ENCODE measurements at regions not wholly inside any gene's neighbourhood (a gene's known extent, or its start where the extent isn't known, plus 50 kb on each side); places are given as distances from the start of the nearest gene placed in this dataset.

DNA sequence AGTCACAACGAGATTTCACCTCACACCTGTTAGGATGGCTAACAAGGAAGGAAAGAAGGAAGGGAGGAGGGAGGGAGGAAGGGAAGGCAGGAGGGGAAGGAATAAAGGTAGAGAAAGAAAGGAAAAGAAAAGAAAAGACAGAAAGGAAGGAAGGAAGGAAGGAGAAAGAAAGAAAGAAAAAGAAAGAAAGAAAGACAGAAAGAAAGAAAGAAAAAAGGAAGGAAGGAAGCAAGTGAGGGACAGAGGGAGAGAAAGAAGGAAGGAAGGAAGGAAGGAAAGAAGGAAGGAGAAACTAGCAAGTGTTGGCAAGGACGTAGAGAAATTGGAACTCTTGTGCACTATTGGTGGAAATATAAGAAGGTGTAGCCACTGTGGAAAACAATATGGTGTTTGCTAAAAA, 52.2 kb downstream of the CCDC185 start:
- DNase-seq (ENCODE audit: low read depth) = no peak

DNA sequence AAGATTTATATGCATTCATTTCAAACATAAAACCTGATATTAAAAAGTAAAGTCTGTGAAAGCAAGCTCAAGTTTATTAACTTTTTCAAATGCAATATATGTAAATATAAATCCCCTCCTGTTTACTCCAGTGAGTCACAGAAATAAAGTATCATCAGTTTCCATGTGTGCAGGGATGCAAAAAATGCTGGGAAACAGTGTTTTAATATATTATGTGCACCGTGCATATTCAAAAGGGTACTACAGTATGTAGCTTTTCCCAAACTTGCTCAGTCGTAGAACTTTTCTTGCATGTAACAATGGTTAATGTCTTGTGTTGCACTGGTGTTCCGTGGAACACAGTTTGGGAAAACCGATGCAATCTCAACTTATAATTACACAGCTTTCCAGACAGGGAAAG, 60.7 kb downstream of the CCDC185 start:
- DNase-seq (ENCODE audit: low read depth) = no peak

DNA sequence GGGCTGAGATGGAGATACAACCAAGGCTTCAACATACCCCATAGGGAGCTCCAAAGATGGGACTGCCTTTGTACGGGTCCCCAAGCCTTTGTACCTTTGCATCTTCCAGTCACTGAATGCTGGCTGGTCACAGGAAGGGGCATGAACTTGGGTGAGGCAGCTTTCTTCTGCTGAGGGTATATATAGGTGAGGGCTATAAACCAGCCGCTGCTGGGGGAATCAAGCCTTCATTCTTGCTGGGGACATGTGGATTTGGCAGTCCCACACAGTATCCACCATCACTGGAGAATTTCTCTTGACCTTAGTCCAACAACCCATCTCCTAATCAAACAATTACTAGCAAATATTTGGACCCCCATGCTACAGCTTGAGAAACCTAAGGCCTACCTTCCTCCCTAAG, 61.7 kb downstream of the CCDC185 start:
- no peak for DNase-seq (ENCODE audit: low read depth)

DNA sequence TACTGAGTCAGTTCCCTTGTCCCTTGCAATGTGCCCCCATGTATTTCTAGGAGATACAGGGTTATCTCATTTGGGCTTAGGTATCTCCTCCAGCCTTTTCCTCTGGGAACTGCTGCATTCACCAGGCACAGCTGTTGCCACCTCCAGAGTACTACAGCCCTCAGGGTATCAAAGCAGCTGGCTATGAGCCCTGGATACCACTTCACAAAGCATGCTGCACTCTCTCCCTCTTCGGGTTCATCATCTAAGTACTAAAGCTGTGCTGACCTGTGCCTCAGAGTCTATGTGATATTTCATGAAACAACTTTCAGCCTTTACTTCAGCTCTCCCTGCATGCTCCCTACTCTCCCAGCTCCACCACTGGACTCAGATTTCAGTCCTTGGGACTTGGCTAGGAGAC, 62.3 kb downstream of the CCDC185 start:
- peak; percentile 9 for DNase-seq (ENCODE audit: low read depth)

DNA sequence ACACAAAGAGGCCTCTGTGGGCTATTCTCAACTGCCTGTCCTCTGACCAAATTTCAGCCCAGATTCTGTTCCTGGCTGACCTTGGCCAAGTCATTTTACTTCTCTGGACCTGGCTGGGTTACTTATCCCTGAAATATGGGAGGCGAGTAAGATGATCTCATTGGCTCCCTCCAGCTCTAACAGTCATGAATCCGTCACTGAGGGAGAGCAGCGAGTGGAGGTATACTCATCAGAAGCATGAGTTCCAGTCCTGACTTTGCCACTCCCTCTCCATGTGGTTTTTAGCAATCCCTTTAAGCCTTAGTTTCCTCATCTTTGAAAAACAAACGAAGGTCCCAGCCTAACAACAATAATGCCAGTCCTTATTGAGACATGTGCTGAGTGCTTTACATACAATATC, 63.5 kb downstream of the CCDC185 start:
- no peak for DNase-seq (ENCODE audit: low read depth)

DNA sequence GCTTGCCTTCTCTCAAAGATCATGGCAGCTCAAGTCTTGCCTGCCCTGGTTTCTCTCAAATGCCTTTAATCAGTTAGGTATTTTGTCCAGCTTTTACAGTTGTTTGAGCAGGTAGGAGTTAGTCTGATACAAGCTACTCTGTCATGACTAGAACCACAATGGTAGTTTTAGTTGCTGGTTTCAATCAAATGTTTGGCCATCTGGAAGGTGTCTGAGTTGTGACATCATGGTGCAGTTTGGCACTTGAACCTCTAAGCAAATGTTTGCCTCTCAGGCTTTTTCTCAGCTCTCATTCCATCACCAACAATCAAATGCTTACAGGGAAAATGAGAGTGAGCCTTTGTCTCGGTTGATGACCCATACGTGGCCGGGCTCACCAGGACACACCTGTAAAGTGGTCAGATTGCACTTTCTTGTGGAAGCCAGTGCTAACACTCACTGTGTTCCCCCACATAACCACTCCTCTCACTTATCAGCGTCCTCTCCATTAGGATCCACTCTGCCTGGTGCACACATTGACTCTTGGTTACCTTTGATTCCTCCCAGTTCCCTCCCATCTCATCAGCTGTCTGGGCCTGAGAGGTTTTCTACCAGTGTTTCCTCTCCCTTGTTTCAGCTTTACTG, 67.5 kb downstream of the CCDC185 start:
- DNase-seq (ENCODE audit: low read depth) = no peak

DNA sequence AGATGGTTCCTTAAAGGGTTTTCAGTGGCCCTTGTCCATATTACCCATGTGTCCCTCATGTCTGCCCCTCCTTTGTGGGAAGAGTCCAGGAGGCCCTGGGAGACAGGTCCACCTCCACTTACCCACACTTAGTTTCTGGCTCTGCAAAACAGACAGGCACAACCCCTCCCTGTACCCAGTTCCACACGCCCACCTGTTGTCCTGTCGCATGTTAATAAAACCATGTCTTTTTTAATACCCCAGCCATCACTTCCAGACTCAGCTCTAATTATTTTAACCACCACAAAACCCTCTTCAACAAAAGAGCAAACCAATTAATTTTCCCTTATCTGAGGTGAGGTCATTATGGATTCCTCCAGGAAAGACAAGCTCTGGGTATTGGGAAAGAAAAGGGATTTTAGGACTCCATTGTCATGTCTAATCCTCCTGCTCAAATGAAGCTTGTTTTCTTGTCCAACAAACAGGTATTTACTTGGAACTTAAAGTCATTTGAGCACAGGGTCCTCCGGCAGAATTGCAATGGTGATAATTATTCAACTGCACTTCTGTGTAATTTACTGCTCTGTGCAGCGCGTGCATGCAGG, 68.9 kb downstream of the CCDC185 start:
- no peak for DNase-seq (ENCODE audit: low read depth)

DNA sequence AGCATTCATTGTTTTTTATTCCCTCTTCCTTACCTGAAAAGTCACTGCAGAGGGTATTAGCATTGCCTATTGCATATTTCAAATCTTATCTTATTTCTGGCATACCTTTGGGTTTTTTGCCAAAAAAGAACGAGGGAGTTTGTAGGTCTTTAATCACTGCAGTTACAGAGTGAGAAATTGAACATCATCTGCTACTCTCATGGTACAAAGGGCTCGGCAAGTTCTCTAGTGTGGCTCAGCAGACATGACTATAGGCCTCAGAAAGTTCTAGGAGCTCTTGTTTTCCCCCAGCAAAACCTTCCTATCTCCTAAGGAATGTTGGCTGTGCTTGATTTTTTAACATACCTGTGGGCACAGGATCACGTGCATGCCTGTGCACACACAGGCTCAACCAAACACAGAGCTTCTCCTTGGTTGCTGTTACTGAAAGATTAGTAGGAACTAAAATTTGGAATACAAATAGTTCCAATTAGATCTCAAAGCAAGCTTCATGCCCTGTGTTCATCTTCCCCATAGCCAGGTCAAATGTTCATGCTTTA, 69.7 kb downstream of the CCDC185 start:
- DNase-seq (ENCODE audit: low read depth) = no peak

DNA sequence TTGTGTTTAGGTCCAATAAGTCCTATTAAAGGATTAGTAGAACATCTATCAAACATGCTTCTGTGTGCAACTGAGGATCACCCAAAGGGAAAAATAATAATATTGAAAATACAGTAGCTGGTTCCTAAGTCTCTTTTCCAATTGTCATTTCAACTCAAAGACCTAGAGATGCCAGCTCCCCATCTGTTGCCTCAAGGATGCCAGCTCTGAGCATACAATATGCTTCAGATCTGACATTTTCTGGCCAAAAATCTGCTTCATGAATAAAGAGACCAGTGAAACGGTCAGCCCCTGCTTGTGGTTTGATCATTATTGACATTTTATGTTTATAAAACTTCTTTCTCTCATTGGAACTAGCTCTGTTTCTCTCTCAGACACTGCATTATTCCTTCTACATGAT, 72.9 kb downstream of the CCDC185 start:
- no peak for DNase-seq (ENCODE audit: low read depth)

DNA sequence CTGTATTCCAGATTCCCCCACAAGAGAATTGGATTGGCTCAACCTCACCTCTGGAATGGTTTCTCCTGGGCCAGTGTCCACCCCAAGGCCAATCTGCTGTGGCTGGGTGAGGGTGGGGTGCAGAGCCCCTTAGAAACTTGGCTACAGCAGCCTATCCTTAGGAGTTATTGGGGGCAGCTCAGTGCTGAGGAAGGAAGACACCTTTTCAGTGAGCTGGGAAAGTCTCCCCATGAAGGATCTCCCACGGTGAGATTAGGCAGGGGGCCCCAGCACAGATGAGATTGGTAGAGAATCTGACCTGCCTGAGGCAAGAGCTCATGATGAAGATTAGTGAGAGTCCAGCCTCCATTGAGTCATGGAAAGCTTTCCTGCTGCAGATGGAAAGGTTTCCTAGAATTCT, 78.4 kb downstream of the CCDC185 start:
- no peak for DNase-seq (ENCODE audit: low read depth)

DNA sequence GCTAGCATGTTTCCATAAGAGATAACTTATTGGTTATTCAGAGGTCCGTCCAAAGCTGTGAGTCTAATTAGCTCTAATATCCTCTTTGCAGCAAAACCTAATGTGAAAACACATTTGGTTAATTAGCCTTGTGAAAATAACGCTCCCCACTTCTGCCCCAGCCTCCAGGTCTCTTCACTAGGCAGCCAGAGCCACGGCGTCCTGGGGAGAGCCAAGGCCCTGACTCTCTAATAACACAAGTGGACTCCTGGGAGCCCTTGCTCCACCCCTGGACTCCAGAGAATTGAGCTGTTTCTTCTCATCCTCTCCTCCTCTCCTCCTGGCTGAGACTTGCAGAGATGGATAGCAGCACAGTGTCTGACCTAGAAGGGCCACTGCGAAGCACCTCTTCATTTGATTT, 78.8 kb downstream of the CCDC185 start:
- no peak for DNase-seq (ENCODE audit: low read depth)

DNA sequence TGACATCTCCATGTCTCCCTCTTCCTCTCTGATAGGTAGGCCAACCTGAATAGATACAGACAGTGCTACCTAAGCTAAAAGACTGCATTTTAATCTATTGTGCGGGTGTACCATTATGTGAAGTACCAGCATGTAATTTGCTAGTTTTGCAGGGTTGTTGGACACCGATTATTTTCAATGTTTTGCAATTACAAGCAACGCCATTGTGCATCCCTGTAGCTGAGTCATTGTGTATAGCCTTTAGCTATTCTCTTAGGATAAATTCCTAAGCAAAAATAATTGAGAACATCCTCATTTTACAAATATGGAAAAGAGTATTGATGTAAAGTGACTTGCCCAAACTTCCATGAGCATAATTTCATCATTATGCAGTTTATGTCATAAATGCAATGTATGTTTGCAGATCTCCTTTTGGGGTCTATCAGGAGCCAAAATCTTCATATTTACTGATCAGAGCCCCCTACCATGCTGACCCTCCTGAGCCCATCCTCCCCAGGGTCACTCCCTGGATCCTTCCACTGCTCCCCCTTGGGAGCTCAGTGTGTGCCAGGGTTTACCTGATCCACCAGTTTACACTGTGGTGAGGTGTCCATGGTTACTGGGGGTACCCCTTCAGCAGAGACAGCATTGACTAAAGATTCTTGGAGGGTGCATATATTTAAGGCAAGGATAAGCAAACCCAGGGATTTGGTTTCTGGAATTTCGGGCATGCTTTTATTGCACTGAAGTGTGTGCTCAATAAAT, 80.6 kb downstream of the CCDC185 start:
- peak; percentile 10 for DNase-seq (ENCODE audit: low read depth)

DNA sequence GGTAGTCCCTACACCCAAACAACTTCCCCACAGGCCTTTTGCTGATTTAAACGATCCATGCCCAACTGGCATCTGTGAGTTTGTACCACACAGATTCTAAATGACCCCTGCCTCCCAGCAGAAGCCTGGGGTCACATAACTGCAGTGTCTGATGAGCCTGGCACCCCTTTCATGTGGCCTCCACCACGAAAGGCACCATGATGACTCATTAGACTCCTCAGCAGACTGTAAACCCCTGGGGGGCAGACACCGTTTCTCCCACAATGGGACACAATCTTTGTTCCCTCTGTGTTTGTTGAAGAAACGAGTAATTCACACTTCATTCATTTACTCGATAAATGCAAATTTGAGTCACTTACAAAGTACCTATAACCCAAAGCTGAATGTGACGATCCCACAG, 81.6 kb downstream of the CCDC185 start:
- peak; percentile 53 for DNase-seq (ENCODE audit: low read depth)

DNA sequence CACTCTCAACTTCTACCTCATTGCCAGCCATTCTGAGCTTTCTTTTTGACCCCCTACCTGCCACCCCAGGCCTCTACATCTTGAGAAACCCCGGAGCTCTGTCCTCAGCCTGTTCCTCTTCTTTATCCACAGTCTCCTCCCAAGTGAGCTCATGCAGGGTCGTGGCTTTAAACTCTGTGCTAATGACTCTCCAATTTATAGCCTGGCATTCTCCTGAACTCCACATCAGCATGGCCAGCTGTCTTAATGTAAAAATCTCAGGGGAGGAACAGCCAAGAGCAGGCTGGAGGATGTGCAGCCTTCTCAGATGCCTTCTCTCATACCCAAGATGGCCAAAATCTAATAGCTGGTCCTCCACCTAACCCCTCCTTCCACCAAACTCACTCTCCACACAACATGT, 84.2 kb downstream of the CCDC185 start:
- no peak for DNase-seq (ENCODE audit: low read depth)

DNA sequence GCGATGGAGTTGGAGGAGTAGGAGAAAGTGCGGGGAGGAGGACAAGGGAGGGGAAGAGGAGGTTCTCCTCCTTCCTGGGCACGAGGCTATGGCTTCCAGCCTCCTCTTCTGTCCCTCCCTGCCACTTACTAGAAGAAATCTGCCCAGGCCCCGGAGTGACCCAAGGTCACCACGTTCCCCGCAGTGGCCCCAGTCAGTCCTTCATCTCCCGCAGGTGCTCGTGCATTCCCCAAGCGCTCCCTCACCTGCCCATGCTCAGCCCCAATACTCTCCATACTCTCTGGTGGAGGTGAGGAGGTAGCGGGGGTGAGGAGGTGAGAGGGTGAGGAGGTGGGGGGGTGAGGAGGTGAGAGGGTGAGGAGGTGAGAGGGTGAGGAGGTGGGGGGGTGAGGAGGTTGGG, 85.4 kb downstream of the CCDC185 start:
- no peak for DNase-seq (ENCODE audit: low read depth)

DNA sequence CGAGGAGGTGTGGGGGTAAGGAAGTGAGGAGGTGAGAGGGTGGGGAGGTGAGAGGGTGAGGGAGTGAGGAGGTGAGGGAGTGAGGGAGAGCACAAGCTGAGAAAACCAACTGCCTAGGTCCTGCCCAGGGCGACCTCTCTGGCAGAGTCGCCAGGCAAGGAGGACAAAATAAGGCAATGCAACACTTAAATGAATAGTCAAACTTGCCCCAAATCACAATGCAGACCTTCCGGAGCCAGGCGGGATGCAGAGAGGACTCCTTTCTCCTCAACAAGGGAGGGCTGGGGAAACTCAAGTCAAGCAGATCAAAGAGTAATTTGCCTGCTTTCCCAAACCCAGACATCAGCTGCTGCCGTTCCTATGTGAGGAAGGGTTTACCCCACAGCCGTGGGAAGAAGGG, 86.0 kb downstream of the CCDC185 start:
- no peak for DNase-seq (ENCODE audit: low read depth)

DNA sequence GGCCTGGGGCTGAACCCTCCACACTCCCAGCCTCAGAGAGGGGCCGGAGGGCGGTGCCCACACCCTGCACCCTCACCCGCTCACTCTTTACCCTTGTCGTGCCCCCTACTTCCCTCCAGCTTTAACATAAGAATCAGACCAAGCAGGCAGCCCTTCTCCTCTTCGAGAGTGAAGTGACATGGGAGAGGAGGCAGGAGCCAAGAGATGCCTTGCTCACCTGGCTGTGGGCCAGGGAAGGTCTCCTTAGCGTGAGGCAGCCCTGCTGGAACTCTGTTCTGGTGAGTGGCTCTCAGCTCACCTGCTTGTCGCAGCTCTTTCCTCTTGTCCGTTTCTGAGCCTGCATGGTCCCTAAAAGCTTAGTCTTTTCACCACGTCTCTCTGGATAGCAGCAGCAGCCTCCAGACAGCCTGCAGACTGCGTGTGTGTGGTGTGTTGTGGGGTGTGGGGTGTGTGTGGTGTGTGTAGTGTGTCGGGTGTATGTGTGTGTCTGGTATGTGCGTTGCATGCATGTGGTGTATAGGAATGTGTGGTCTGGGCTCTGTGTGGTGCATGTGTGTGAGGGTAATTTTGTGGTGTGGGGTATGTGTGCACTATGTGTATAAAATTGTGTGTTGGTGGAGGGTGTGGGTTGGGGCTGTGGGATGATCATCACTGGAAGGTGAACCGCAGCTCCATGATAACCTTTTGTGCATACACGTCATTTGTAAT, 86.7 kb downstream of the CCDC185 start:
- DNase-seq (ENCODE audit: low read depth) = no peak

DNA sequence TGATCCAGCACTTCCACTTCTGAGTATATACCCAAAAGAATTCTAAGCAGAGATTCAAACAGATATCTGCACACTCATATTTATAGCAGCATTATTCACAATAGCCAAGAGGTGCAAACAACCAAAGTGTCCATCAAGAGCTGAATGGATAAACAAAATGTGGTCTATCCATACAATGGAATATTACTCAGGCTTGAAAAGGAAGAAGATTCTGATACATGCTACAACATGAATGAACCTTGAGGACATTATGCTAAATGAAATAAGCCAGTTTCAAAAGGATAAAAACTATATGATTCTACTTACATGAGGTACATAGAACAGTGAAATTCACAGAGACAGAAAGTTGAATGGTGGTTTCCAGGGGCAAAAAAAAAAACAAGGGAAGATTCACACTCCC, 88.9 kb downstream of the CCDC185 start:
- DNase-seq (ENCODE audit: low read depth) = no peak

DNA sequence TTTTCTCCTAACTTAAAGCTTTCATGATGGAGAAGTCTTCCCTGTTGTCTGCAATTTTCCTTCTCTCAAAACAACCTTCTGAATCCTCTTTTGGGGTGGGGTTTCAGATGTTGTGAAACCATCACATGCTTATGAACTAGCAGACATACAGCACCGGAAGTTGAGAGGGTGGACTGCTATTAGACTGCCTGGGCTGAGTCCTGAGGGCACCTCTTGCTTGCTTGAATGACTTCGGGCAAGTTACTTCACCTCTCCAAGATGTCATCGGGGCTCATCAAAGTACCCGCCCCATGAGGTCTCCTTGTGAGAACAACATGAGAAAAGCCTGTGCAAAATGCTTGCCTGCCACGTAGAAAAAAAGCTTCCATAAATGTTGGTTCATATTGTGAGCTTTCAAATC, 89.6 kb downstream of the CCDC185 start:
- no peak for DNase-seq (ENCODE audit: low read depth)

DNA sequence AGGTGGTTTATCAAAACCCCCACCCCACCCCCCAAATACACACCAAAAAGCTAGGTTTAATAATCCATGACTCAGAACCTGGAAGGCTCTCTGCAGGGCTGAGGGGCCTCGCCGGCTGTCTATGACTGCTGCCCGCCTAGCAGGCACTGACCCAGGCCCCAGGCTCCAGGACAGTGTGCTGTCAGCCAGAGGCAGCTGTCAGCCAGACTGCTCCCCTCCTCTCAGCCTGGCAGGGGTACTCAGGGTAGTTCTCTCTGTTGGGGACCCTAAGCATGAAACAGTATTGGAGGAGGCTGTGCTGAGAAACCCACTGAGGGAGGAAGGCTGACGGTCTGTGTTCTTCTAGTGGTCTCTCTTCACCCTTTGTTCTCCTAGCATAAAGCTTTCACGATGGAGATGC, 90.3 kb downstream of the CCDC185 start:
- DNase-seq (ENCODE audit: low read depth) = no peak

DNA sequence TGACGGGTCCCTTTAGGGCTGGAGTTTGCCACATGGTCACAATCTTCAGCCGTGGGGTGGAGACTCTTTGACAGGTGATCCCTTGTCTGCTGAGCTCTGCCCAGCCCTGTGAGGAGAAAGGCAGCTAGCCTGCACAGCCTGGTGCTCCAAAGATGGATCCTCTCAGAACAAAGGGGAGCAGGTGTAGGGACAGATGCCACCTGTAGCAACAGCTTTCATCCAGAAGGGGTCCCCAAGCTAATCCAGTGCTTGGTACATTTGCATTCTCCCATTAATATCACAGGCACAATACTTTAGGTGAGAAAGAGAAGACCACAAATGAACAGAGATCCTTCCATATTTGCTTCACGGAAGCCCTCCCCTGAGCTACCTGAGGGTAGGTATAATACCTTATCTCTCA, 93.2 kb downstream of the CCDC185 start:
- no peak for DNase-seq (ENCODE audit: low read depth)

All from RPMI7951 (cell line).